ENCODE measurements at regions not wholly inside any gene's neighbourhood (a gene's known extent, or its start where the extent isn't known, plus 50 kb on each side); places are given as distances from the start of the nearest gene placed in this dataset.

DNA sequence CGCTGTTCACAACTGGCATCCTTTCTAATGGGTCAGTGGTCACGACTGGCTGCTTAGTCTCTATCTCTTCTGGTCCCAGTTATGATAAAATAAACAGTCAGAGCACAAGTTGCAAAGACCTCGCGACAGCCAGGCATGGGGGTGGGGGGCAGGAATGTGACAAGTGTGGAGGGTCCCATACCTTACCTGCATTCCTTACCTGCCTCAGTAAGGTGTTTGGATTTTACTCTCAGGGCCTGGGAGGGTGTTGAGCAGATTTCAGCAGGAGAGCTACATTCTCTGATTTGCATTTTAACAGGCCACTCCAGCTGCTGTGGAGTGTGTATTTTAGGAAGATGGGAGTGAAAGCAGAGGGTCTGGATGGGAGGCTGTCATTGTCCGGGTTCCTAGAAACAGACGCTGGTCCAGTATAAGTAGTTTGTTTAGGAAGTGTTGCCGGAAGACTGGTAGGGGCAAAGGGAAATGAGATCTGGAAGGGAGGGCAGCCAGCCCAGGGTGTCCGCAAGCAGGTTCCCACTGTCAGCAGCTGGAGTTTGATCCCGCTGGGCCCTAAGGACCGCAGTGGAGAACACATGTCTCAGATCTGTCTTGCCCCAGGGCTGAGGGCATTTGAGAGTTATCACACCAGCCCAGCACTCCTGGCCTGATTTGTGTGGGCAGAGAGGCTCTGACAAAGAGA is 920.0 kb downstream of the UQCRFS1 start:
- TF ChIP-seq, protein P1, sequence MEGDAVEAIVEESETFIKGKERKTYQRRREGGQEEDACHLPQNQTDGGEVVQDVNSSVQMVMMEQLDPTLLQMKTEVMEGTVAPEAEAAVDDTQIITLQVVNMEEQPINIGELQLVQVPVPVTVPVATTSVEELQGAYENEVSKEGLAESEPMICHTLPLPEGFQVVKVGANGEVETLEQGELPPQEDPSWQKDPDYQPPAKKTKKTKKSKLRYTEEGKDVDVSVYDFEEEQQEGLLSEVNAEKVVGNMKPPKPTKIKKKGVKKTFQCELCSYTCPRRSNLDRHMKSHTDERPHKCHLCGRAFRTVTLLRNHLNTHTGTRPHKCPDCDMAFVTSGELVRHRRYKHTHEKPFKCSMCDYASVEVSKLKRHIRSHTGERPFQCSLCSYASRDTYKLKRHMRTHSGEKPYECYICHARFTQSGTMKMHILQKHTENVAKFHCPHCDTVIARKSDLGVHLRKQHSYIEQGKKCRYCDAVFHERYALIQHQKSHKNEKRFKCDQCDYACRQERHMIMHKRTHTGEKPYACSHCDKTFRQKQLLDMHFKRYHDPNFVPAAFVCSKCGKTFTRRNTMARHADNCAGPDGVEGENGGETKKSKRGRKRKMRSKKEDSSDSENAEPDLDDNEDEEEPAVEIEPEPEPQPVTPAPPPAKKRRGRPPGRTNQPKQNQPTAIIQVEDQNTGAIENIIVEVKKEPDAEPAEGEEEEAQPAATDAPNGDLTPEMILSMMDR (IDR thresholded peaks at IDR 0.05) = no peak
- TF ChIP-seq POLR2AphosphoS5 (IDR thresholded peaks at IDR 0.05) (no peak), POLR2A (IDR thresholded peaks at IDR 0.05) (no peak), EP300 (IDR thresholded peaks at IDR 0.05) (no peak)

Data from sigmoid colon (tissue), 4 donors.